ENCODE measurements at regions not wholly inside any gene's neighbourhood (a gene's known extent, or its start where the extent isn't known, plus 50 kb on each side); places are given as distances from the start of the nearest gene placed in this dataset.
A peak's percentile ranks its signal among the peaks of the same experiment; 100 is the strongest.

DNA sequence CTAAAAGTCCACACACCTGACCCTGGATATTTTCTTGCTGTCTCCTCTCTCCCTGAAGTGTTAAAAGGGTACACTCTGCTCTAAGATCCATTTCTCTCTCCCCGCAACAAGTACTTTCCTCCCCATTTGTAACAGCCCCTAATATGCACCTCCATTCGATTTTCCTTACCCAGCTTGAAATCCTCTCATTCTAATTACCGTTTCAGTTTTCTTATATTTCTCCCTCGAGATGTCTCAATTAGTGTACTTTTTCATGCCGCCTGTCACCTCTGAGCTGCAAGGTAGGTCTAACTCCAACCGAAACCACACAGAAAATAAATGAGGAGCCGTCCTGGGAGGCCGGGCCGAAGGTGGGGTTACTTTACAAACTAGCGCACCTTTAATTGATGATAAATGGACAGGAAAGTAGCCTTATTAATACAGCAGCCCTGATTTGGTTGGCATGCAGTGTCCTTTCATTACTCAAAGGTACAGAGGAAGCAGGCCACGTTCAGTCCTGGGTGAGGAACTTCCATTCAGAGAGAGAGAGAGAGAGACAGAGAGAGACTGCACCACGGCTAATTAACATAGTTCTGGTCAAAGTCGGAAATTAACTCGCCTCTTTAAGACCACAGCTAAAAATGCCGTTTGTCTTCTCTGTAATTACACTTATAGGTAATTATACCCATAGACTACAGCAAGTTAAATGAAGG lies 319.9 kb downstream of the ARRDC4 start:
- DNase-seq = no peak

DNA sequence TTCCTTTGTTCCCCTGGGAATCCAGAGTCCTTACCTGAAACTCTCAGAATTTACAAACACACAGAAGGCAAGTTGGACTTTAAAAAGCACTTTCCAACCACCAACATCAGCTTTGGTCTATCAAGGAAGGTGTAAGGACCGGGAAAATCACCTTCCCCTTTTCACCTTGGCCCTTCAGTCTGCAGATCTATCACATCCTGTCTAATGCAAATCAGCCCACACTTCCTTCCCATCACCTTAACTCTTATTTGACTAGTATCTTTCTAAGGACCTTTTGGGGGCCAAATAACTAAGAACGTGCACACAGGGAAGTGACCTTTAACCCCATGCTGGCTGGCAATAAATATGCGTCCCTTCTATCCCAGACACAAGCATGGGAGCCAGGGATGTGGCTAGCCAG lies 320.6 kb downstream of the ARRDC4 start:
- no peak for DNase-seq

- DNase-seq = no peak
Observed at GRCh38 chr15:98282656-98283332, 322.3 kb downstream of the ARRDC4 start.

DNA sequence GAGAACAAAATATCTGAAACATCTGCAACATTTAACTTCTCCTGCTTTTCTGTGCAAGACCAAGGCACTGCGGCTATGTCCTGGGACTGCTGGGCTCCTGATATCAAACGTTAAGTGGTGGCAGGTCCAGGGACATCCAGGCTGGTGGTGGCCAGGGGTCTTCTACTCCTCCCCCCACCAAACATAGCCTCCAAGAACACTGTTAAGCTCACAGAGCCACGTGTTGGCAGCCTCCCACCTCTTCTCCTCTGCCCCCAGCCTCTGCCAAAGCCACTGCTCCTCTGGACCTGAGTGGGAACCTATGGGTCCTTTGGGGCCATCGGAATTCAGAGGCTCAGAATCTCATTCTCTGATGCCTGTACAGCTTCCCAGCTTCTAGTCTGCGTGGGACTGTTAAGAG lies 325.7 kb downstream of the ARRDC4 start:
- DNase-seq = no peak

DNA sequence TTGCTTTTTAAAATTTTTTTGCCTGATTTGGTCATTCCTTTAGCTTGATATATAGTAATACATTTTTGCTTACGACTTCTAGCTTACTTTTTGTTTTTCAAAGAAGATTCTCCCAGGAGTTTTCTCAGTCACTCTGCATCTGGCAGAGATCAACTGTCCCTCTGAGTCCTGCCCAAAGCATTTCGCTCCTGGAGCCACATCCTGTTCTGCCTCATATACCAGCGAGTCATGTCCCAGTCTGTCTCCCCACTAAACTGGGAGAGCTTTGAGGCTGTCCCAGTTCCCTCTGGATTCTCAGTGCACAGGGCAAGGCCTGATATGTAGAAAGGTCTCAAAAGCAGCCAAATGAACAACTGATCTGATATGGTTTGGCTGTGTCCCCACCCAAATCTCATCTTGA lies 326.3 kb downstream of the ARRDC4 start:
- DNase-seq = no peak

DNA sequence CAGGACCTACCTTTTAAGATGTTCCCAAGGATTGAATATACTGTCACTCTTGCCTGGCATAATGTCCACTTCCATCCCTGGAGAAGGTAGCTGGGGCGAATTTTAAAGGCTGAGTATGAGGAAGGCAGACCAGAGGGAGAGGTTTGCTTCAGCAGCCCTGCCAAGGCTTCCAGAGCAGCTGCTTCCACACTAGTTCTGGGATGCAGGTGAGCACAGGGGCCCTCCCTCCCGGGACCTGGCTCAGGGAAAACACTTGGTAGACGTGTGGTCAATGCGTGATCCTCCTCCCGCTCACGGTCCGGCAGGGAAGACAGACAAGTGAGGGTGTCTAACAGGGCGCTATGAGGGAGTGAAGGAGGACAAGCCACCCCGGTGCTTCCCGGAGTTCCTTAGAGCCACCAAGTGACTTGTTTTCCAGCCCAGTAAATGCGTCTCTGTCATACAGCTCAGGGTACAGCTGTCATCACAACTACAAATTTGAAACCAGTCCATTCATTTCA lies 327.6 kb downstream of the ARRDC4 start:
- DNase-seq = no peak

- DNase-seq = no peak
Observed at GRCh38 chr15:98289747-98290146, 329.2 kb downstream of the ARRDC4 start.

DNA sequence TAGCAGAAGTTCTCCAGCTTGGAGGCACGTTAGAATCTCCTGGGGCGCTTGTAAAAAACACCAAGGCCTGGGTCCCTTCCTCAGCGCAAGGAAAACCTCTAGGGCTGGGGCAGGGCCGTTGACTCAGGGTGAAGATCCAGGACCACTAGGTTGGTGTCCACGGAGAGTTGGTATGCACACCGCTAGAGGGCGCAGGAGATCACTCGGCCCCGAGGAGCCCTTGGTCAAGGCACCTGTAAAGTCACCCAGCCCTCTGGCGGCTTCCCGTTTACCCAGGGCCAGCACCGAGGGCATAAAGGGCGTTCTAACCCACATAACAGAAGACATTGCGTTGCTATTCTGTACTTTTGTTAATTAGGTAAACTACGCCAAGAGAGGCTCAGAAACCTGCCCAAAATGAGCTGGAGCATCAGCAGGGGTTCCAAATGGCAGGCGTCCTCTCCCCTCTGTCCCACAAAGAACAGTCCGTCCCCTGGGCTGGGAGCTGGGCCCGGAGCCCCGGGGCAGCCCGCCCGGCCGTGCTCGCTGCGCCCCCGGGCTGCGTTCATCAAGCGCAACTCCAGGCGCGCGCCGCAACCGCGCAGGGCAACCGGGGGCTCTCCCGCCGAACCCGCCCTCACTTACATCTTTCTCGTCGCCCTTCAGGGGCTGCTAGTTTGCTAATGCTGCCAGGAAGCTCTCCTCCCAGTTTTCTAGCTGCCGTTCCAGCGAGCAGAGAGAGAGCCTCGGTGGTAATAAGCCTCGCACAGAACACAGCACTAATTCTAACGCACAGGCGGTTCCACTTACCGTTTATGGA lies 332.1 kb downstream of the ARRDC4 start:
- DNase-seq = peak; percentile 16

- no peak for DNase-seq
Observed at GRCh38 chr15:98294126-98294525, 333.6 kb downstream of the ARRDC4 start.

DNA sequence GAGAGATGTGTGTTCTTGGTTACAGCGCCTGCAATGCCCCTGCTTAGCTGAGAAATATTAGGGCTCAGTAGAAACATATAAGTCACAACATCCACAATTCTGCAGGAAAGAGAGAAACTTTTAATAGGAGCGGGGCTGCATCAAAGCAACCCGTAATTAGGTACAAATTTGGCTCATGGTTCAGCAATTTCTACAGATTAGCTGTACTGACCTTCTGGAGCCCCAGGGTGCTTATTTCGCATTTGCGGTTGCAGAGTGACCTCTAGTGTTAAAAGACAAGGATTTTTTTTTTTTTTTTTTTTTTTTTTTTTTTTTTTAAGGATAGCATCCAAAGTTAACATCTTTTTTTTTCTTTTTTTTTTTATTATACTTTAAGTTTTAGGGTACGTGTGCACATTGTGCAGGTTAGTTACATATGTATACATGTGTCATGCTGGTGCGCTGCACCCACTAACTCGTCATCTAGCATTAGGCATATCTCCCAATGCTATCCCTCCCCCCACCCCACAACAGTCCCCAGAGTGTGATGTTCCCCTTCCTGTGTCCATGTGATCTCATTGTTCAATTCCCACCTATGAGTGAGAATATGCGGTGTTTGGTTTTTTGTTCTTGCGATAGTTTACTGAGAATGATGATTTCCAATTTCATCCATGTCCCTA lies 334.7 kb downstream of the ARRDC4 start:
- peak; percentile 11 for DNase-seq

DNA sequence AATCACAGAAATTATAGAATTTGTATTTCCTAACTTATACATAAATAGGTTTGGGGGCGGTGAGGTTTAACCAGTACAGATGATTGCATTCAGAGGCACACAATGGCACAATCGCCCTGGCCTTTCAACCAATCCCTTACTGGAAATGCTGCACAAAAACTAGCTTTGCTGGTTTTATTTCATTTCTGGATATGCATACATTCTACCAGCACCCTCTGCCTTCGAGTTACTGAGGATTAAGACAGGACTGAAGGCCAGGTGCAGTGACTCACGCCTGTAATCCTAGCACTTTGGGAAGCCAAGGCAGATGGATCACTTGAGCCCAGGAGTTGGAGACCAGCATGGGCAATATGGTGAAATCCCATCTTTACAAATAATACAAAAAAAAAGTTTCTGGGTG lies 336.1 kb downstream of the ARRDC4 start:
- DNase-seq = no peak

- no peak for DNase-seq
Observed at GRCh38 chr15:98304371-98304770, 343.9 kb downstream of the ARRDC4 start.

GRCh38 chr15:98308117-98308516 lies 340.2 kb upstream of the IGF1R start:
- DNase-seq = no peak

DNA sequence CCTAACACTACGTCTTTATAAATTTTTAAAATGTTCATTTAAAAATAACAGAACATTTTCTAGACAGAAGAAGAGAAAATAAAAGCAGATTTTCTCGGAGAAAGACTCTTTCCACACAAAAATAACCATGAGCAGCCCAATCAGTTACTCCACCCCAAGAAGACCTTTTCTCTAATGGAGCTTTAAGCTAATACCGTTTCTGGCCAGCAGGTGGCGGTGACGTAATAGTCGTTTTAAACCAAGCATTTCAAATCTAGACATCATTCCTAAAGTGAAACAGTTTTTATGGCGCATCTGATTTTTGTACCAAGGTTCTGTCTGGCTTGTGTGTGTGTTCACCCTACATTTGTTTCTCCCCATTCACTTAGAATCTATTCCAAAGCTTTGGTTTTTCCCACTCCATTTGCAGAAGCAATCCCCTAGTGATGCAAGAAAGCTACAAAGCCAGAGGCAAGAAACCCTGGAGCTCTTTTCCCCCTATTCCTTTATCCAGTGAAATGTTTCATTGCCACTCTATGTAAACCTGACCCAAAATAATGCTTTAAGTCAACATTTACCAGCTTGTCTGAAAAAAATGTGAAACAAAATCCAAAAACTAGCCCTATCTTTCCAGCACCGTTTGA lies 336.7 kb upstream of the IGF1R start:
- DNase-seq = peak; percentile 69

GRCh38 chr15:98312913-98313312 lies 335.4 kb upstream of the IGF1R start:
- DNase-seq = no peak

- DNase-seq = no peak
Observed at GRCh38 chr15:98315971-98316370, 332.4 kb upstream of the IGF1R start.

DNA sequence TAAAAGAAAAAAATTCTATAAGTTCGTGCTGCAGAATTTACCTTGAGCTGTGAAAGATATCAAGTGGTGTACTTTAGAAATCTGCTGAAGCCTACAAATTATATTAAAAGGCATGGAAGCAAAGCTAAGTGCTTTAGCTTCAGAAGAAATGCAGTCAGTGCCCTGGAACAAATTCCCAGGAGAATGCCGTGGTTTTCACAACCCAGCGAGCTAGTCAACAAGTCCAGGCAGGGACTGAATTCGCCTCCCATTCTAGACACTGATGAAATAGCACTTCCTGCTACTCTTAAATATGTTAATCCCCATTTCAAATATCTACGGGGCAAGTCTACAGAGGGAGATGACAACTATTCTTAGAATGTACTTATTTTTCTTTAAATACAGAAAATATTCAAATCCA lies 326.4 kb upstream of the IGF1R start:
- no peak for DNase-seq

- DNase-seq = no peak
Observed at GRCh38 chr15:98322581-98322980, 325.8 kb upstream of the IGF1R start.

DNA sequence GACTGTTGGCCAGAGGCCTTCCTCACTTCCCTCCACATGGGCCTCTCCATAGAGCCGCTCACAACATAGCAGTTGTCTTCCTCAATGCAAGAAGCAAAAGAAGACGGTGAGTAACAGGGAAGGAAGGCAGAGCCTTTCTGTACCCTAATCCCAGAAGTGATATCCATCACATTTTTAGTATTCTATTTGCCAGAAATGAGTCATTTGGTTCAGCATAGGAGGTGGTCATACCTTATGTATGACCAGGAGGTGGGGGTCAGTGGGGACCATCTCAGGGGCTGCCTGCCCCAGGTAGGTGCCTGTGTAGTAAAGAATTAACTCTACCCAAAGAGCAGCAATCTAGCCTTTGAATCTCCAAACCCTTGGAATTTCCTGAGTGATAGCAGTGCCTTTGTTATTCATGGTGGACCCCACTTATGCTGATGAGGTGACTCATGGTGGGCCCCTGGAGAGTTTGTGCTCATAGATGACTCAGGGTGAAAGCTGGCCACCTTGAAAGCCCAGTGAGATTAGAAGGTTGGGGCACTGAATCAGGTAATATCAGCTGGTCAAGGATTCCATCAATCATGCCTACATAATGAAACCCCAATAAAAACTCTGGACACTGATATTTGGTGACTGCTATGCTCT lies 323.9 kb upstream of the IGF1R start:
- DNase-seq = no peak

GRCh38 chr15:98326804-98327203 lies 321.5 kb upstream of the IGF1R start:
- DNase-seq = no peak

- no peak for DNase-seq
Observed at GRCh38 chr15:98330258-98330657, 318.1 kb upstream of the IGF1R start.

All from NCI-H1417 treated with DMSO at 0.1 percent for 48 hours (cell line).